ENCODE measurements at regions not wholly inside any gene's neighbourhood (a gene's known extent, or its start where the extent isn't known, plus 50 kb on each side); places are given as distances from the start of the nearest gene placed in this dataset.

DNA sequence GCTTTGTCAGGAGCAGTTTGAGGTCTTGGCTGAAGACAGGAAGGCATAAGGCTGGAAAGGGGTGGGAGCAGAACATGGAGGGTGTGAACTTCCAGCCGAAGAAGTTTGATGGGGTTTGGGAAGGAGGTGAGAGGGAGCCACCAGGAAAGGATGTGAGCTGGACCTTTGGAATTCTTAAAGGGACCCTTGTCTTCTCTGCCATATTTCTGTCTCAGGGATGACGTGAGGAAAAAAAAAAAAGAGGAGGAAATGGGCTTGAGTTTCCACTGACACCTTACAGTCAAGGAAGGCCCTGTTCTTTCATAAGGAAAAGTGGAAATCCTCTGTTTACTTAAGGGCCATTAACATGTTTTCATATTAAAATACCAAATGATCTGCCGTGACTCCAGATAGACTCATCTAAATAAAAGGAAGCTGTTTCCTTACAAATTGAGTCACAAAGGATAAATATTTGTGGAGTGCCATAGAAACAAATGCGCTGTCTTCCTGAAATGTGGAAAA is 132.1 kb downstream of the PALM2AKAP2 start:
- no peak for DNase-seq (ENCODE audit: low read depth in 2 of 3, low spot score in 1 of 3)

DNA sequence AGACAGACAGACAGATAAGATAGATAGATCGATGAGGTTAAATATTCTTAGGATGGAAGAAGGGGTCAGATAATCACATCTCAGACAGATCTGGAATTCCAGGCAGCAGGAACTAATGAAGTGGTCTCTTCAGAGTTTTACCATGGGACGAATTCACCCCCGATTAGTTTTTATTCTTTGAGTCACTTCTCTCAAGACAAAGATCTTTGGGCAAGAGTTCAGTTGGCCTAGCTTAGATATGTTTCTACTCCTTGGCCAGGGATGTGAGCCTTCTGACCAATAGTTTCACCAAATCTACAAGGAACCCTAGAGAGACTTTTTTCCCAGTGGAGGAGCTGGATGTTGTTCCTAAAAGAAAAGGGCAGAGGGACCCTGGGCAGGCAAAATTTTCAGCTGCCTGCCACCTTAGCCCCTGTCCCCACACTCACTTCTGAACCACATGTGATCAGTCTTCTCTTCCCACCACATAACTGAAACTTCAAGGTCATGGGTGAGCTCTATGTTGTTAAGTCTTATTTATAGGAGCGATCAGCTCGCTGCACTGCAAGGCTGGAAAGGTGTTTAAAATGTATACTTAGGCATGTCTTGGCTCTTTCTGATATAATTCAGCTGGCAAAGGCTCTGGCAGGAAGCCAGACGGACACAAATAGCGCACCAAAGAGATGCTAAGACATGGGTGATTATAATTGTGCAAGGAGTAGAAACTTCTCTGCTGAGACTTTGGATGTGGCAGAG is 132.9 kb downstream of the PALM2AKAP2 start:
- no peak for DNase-seq (ENCODE audit: low read depth in 2 of 3, low spot score in 1 of 3)

DNA sequence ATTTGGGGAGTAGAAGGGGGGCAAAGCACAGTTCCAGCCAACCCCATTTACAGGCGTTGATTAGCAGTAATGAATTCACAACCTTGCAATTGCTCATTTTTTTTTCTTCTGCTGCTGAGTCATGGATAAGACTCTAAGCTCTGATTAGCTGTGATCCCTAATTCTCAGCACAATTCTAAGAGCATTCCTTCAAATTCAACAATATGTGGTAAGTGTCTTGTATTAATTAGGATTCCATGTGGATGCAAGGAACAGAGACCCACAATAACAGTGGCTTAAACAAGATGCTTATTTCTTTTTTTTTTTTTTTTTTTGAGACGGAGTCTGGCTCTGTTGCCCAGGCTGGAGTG is 133.4 kb downstream of the PALM2AKAP2 start:
- no peak for DNase-seq (ENCODE audit: low read depth in 2 of 3, low spot score in 1 of 3)

DNA sequence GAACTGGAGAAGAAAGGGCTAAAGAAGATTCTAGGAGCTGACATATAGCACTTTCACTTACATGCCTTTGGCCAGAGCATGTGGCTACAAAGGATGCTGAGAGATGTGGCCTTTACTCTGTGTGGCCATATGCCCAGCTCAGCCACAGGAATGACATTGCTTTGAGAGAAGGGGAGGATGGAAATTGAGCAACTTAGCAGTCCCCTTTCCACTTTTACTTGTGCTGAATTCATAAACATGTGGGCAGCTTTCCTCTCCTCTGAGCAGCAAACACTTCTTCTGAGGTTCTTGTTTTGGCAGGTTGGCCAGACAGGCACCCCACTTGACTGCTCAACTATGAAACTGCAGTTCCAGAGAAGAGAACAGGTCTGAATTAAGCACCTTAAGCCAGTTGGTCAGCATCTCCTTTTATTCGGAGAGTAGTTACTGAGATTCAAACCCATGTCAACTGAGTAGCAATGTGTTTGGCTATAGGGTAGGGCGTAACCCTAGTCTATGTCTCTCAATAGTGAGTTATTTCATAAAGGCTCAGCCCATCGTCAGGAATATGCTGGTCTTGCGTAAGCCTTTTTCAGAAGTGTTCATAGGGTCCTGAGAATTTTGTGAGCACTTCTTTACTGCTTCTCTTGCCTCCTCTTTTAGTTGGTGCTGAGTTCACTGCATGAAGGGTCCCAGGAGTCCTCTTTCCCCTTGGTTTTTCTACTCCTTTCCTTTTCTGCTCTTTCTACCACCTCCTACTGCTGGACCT is 134.5 kb downstream of the PALM2AKAP2 start:
- no peak for DNase-seq (ENCODE audit: low read depth in 2 of 3, low spot score in 1 of 3)

DNA sequence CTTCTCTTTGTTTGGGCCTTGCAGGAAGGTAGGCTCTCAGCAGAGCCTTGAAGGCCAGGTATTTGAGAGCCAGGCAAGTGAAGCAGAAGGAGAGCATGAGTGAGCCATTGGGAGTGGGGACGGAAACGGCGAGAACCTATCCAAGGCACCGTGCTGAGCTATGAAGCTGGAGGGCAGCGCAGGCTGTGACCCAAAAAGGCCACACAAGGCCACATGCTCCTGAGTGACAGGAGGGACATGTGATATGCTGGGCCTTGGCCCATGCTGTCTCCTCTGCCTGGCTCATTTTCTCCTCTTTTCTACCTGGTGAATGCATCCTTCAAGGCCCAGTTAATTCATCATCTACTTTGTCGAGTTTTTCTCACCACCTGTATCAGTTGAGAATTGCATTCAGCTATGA is 136.3 kb downstream of the PALM2AKAP2 start:
- DNase-seq (ENCODE audit: low read depth in 2 of 3, low spot score in 1 of 3): no peak

DNA sequence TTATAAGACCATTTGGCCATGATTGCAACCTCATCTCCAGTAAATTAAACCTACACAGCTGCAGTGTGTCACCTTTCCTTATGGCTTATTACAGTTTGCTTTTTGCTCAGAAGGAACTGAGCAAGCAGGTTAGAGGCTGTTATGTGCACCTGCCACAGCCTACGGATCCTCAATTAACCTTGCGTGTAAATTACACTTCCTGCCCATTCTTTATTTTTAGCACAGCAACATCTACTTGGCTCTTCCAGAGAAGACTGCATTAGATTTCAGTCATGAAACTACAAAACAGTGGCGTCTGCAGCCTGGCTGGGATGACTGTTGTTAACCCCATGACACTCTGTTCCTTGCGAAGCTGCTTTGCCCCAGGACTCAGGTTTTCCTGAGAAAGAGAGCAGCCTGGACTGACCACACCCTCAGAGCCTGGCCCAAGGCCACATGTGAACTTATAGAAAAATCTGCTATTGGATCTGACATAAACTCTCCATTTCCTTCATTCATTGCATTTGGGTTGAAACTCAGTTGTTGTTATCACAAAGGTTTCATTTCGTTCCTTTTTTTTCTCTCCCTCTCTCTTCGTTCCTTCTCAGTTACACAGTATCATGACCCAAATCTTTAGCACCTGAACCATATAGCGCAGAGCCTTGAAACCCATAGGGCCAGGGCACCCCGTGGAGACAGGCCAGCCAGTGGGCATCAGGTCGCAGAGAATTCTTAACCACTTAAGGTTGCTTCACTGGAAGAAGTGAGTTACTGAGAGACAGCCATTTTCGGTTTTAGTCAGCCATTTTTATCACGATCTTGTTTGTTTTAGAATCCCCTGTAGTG is 138.6 kb downstream of the PALM2AKAP2 start:
- peak in 2 of 3 donors; percentile 27 to 62 for DNase-seq (ENCODE audit: low read depth in 2 of 3, low spot score in 1 of 3)

DNA sequence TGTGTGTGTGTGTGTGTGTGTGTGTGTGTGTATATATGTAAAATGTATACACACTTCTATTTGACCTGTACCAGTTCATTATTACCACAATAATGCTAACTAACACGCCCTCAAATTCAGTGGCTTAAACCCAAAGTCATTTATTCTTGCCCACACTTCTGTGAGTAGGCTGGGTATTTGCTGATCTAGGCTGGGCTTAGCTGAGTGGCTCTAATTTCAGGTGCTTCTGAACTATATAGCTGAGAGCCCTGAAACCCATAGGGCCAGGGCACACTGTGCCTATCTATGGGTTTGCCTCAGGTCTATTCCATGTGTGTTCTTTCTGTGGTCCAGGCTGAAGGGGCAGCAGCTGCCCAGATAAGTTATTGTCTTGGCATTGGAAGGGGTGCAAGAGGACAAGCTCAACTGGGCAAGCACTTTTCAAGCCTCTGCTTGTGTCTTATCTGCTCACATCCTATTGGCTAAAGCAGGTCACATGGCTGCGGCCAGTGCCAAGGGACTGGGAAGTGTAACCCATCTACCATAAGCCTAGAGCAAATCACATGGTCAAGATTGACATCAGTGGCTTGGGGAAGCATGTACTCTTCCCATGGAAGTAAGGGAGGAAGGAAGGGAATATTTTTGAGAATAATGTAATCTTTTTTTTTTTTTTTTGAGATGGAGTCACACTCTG is 139.9 kb downstream of the PALM2AKAP2 start:
- DNase-seq (ENCODE audit: low read depth in 2 of 3, low spot score in 1 of 3): no peak

DNA sequence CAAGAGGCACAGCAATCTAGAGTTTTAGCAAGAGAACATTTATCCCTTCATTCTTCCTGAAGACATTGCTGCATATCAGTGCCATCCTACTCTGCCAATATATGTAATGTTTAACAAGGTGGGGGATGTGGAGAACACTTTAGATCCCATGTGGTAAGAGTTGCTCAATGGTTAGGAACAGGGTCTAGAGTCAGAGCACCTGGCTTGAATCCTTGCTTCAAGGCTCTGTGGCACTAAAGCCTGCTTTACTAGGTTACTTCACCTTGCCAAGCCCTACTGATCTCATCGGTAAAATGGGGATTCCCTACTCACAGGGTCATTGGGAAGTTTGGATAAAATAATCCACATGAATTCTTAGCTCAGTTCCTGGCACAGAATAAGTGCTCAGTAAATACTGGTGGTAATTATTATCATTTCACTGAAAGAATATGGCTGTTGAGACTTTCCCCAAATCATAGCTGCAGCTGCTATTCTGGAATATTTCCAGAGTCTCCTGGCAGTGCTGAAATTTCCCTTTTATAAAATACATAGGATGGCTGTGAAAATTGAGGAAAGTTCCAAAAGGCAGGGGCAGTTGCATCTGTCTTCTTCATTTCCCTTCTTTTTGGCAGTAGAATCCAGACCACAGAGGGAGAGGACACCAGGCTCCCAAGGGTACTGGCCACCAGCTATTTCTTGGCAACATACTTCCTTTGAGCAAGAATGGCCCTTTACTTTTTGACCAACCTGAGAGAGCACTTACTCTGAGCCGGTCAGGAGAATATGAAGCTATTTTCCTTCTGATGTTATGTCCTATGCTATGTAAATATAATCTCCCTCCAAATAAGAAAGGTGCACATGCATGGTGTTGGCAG is 142.8 kb downstream of the PALM2AKAP2 start:
- DNase-seq (ENCODE audit: low read depth in 2 of 3, low spot score in 1 of 3): no peak

DNA sequence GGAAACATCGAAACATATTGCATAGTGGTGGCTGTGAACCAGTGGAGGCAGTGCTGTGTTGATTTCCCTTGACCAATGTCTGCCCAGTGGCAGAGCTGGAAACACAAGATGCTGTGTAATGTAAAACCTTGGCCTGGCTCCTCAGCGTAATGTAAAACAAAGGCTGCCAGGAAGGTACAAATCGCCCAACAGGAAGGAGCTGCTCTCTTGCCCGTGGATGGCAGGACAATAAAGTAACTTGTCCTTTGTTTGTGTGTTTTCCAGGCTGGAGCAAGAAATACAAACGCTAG is 143.4 kb downstream of the PALM2AKAP2 start:
- DNase-seq (ENCODE audit: low read depth in 2 of 3, low spot score in 1 of 3): no peak

DNA sequence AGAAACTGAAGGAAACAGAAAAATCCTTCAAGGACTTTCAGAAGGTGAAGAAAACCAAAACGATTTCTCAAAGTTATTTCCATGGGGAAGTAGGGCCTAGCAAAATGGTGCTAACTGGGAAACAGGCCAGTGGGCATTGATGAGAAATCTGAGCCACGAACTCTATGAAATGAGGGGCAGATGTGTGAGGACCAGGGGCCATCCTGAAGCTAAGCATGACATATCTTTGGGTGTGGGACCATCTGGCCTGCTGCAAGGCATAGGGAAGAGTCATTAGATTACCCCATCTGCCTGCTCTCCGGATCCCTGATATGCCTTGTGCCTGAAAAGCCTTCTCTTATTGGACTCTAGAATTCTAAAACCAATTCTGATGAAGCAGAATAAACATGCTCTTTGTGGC is 143.8 kb downstream of the PALM2AKAP2 start:
- DNase-seq (ENCODE audit: low read depth in 2 of 3, low spot score in 1 of 3): no peak

DNA sequence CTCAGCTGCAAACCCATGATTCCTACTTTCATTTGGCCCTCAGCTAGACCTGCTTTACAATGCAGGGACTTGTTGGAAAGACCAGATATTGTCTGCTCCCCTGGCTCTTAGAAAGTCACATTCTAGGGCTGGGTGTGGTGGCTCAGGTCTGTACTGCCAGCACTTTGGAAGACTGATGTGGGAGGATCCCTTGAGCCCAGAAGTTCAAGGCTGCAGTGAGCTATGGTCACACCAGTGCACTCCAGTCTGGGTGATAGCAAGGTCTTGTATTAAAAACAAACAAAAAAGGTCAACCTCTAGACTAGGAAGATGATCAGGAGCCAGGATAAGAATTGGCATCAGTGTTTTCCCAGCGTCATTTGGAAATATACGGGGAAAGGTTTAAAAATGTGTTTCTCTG is 145.8 kb downstream of the PALM2AKAP2 start:
- no peak for DNase-seq (ENCODE audit: low read depth in 2 of 3, low spot score in 1 of 3)

DNA sequence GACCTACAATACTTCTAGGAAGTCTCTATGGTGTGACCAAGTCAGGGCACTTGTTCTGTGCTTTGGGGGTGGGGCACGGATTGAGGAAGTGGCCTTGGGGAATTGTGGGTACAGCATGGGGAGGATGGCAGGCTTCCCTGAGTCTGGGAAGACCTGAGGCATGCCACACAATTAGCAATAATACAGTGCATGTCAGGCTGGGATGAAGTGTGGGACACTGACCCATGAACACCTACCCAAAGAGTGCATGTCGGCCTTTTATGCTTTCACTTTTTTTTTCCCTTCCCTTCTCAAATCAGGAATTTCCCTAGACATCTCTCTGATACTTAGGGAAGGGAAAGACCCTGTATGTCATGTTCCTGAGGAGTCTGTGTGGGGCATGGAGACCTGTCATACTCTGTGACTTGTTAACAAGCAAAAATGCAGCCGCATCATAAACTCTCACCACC is 146.4 kb downstream of the PALM2AKAP2 start:
- no peak for DNase-seq (ENCODE audit: low read depth in 2 of 3, low spot score in 1 of 3)

DNA sequence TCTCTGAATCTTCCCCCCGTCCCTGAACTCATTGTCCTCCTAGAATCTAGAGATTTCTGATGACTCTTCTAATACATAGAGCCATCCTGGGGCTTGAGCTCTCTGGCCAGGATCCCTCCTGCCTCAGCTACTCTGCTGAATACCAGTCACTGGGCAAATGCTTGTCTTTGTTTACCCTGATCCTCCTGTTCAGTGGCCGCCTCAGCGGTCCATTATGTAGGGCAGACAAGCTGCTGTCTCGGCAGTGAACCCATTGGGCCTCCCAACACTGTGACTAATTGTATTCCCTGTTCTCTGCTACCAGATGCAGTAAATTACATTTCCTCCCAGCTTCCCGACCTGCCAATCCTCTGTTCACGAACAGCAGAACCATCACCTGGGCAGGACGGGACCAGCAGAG is 151.6 kb downstream of the PALM2AKAP2 start:
- no peak for DNase-seq (ENCODE audit: low read depth in 2 of 3, low spot score in 1 of 3)

DNA sequence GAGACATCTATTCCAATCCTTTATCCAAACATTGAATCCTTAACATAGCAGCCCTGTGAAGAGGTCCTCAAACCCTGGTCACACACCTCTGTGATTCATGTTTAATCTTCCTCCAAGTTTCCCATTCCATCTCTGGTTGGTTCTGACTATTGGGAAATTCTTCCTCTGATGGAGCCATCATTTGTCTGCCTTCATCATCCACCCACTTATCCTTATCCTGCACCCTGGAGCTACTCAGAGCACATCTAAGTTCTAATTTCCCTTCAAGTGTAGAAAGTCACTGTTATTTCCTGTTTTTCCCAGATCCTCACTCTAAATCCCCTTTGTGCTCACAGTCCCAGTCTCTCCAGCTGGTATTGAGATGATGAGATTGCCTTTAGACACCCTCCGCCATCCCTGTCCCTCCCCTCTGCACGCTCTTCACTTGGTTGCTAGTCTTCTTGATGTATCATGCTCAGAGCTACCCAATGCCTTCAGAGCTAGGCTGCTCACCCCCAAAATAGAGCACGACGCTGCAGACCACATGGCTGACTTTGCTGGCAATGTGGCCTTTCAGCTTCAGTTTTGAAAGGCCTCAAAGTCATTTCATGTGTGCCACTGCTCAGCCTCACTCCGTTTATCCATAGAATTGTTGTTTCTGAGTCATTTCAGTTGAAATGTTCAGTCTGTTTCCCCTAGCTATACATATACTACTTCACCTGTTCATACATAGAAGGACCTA is 154.3 kb downstream of the PALM2AKAP2 start:
- DNase-seq (ENCODE audit: low read depth in 2 of 3, low spot score in 1 of 3): peak in 1 of 3 donors; percentile 41

DNA sequence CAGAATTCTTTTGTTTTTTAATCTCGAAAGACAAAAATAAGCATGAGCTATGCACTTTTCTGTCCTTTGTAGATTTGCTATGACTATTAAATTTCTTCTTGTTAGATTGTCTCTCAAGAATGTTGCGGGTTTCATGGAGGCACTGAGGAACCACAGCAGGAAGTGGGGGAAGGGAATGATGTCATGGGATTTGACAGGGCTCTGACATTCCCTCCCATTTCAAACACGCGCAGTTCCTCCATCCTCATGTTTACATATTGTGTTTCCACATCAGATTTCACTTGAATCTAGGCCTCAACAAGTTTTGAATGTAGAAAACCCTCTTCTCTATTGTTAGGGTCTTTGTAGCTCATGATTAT is 154.8 kb downstream of the PALM2AKAP2 start:
- no peak for DNase-seq (ENCODE audit: low read depth in 2 of 3, low spot score in 1 of 3)

DNA sequence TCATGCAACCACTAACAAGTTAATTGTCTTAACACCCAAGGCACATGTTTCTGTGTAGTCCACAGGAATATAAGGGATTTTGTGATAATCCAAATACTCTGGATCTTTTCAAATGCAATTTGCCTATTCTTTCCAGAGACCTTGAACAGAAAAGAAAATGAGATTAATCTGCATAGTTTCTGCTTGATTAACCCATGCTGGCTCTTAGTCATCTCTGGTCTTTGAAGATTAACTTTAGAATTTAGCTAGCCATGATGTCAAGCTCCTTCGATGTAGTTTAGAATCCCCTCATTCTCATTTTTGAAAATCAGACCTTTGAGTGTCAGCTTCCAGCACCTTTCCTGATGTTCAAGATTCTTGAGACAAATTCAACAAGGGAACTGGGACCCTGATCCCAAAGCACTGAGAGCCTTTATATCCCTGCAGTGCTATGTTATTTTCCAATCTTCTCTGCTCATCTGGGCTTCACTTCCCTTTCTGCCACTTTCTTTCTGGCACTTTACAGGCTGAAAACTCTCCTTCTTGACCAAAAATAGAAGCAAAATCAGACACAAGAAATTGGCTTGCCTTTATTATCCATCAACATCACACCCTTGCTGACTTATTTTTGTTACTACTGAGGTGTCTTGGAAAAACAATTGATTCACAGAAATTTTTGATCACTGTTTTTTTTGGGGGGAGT is 155.5 kb downstream of the PALM2AKAP2 start:
- no peak for DNase-seq (ENCODE audit: low read depth in 2 of 3, low spot score in 1 of 3)

DNA sequence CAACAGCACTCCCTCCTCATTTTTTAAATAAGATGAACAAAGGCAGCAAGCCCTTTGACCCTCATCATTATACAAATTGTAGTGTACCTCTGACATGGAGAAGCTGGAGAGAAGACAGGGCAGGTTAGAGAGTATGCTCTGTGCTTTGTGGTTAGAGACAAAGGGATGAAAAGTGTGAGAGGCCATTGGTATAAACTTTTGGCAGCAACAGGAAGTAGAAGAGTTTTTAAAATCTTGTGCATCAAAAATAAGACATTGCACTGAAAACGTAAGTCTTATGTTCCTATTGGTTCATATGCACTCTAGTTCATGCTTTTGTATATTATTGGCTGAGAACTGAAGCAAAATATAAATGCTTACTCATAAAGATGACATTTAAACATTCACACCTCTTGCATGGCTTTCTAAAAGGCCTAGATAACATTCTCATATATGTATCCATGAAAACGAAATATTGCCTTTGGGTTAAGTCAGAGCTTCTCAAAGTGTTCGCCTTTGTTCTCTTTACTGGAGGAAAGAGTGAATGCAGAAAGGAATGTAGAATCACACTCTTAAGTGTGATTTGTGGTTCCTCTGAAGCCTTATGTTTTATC is 158.0 kb downstream of the PALM2AKAP2 start:
- no peak for DNase-seq (ENCODE audit: low read depth in 2 of 3, low spot score in 1 of 3)

DNA sequence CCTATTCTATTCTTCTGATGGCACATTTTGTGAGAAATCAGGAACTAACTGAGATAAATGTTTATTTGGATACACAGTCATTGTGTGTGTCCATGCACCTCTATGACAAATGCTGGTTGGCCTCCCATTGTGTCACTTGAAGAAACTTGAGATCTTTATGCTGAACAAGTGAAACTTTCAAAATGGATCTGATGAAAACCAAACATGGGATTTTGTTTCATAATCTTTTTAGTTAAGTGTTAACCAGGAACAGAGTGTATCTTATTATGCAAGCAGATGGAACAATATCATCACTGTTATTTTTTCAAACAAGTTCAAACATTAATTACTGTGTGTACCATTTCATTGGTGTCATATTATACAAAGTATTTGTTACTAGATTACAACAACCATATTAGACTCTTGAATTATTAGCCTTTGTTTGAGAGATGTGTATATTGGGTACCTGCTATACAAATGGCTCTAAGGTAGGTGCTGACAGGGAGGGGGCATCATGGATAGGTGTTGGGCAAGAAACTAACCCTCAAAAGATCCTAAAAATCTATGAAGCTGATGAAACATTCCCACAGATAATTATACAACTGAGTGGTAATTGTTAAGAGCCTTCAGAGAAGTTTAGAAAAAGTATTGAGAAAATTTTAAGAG is 159.8 kb downstream of the PALM2AKAP2 start:
- DNase-seq (ENCODE audit: low read depth in 2 of 3, low spot score in 1 of 3): no peak
